ENCODE measurements at regions not wholly inside any gene's neighbourhood (a gene's known extent, or its start where the extent isn't known, plus 50 kb on each side); places are given as distances from the start of the nearest gene placed in this dataset.

DNA sequence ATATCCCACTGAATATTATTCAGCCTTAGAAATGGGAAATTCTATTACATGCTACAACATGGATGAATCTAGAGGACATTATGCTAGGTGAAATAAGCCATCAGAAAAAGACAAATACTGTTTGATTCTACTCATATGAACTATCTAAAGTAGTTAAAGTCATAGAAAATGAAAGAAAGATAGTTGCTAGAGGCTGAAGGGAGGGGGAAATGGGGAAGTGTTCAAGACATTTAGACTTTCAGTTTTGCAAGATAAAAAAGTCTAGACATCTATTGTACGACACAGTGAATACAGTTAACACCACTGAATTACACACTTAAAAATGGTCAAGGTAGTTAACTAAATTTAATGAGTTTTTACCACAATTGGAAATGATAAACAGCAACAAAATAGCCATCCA, 835.9 kb upstream of the CHAC2 start:
- peaks cover 0 to 7% (median 0%) of the 10 kb centered on the region in 4 experiments for H3K4me1 ChIP-seq (ENCODE audit: control extremely low read depth in 1 of 4, control insufficient read depth in 4 of 4, insufficient read depth in 4 of 4, low read length in 3 of 4)
- CTCF ChIA-PET = no interaction called here
- peak overlapping the region in 1 of 7 experiments; percentile 1 for H3K4me3 ChIP-seq (ENCODE audit: control insufficient read depth in 1 of 7, extremely low read depth in 1 of 7, insufficient read depth in 4 of 7, low read depth in 2 of 7, low read length in 6 of 7)
- no peak overlapping the region for H3K27ac ChIP-seq (ENCODE audit: insufficient read depth in 1 of 2, low read depth in 1 of 2, low read length in 2 of 2, poor library complexity in 1 of 2, severe bottlenecking in 2 of 2)
- no peaks in the 10 kb centered on the region for H3K36me3 ChIP-seq (ENCODE audit: control insufficient read depth in 4 of 4, insufficient read depth in 4 of 4, low read length in 3 of 4)
- DNase-seq = peak in 2 of 3 donors; percentile 18 to 21
- no peaks in the 10 kb centered on the region for H3K9me3 ChIP-seq (ENCODE audit: control extremely low read depth in 1 of 5, control insufficient read depth in 4 of 5, insufficient read depth in 2 of 5, low read depth in 1 of 5, low read length in 4 of 5)
- POLR2A ChIA-PET = no interaction called here
- no CpG with 5 or more reads among the region's 1 CpG for WGBS (ENCODE audit: insufficient coverage)
- no peaks in the 10 kb centered on the region for H3K27me3 ChIP-seq (replicated peaks in 2 of 5; ENCODE audit: control insufficient read depth in 4 of 5, insufficient read depth in 5 of 5, low read length in 4 of 5)

DNA sequence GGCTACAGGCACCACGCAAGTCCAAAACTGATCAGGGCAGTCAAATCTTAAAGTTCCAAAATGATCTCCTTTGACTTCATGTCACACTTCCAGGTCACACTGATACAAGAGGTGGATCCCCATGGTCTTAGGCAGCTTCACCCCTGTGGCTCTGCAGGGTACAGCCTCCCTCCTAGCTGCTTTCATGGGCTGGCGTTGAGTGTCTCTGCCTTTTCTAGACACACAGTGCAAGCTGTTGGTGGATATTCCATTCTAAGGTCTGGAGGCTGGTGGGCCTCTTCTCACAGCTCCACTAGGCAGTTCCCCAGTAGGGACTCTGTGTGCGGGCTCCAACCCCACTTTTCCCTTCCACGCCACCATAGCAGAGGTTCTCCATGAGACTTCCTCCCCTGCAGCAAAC, 838.2 kb upstream of the CHAC2 start:
- DNase-seq = no peak
- no peak overlapping the region for H3K27ac ChIP-seq (ENCODE audit: insufficient read depth in 1 of 2, low read depth in 1 of 2, low read length in 2 of 2, poor library complexity in 1 of 2, severe bottlenecking in 2 of 2)
- CTCF ChIA-PET = no interaction called here
- H3K36me3 ChIP-seq (ENCODE audit: control insufficient read depth in 4 of 4, insufficient read depth in 4 of 4, low read length in 3 of 4) = no peaks in the 10 kb centered on the region
- H3K27me3 ChIP-seq (replicated peaks in 2 of 5; ENCODE audit: control insufficient read depth in 4 of 5, insufficient read depth in 5 of 5, low read length in 4 of 5) = no peaks in the 10 kb centered on the region
- POLR2A ChIA-PET = no interaction called here
- H3K9me3 ChIP-seq (ENCODE audit: control extremely low read depth in 1 of 5, control insufficient read depth in 4 of 5, insufficient read depth in 2 of 5, low read depth in 1 of 5, low read length in 4 of 5) = no peaks in the 10 kb centered on the region
- H3K4me3 ChIP-seq (ENCODE audit: control insufficient read depth in 1 of 7, extremely low read depth in 1 of 7, insufficient read depth in 4 of 7, low read depth in 2 of 7, low read length in 6 of 7) = no peak overlapping the region
- no peaks in the 10 kb centered on the region for H3K4me1 ChIP-seq (ENCODE audit: control extremely low read depth in 1 of 4, control insufficient read depth in 4 of 4, insufficient read depth in 4 of 4, low read length in 3 of 4)
- 97% methylated on average over 3 of the region's 4 CpGs for WGBS (ENCODE audit: insufficient coverage)

DNA sequence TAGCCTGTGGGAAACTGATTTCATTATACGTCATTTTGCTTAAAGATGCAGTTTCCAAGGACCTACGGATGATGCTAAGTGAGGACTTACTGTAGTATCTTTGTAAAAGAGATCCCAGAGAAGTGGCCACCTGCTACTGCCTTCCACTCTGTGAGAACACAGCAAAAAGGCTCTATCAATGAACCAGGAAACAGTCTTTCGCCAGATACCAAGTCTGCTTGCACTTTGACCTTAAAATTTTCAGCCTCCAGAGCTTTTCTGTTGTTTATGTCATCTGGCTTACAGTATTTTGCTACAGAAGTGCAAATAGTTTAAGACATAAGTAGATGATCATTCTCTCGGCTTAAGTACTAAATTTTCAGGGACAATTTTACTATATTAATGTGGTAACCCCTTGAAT, 847.9 kb upstream of the CHAC2 start:
- H3K36me3 ChIP-seq (ENCODE audit: control insufficient read depth in 4 of 4, insufficient read depth in 4 of 4, low read length in 3 of 4) = no peaks in the 10 kb centered on the region
- no peak for DNase-seq
- ChIA-PET POLR2A (no interaction called here), CTCF (no interaction called here)
- H3K4me1 ChIP-seq (ENCODE audit: control extremely low read depth in 1 of 4, control insufficient read depth in 4 of 4, insufficient read depth in 4 of 4, low read length in 3 of 4) = no peaks in the 10 kb centered on the region
- H3K4me3 ChIP-seq (ENCODE audit: control insufficient read depth in 1 of 7, extremely low read depth in 1 of 7, insufficient read depth in 4 of 7, low read depth in 2 of 7, low read length in 6 of 7) = no peak overlapping the region
- H3K27ac ChIP-seq (ENCODE audit: insufficient read depth in 1 of 2, low read depth in 1 of 2, low read length in 2 of 2, poor library complexity in 1 of 2, severe bottlenecking in 2 of 2) = no peak overlapping the region
- no peaks in the 10 kb centered on the region for H3K9me3 ChIP-seq (ENCODE audit: control extremely low read depth in 1 of 5, control insufficient read depth in 4 of 5, insufficient read depth in 2 of 5, low read depth in 1 of 5, low read length in 4 of 5)
- peaks cover 0 to 2% (median 0%) of the 10 kb centered on the region in 5 experiments for H3K27me3 ChIP-seq (replicated peaks in 2 of 5; ENCODE audit: control insufficient read depth in 4 of 5, insufficient read depth in 5 of 5, low read length in 4 of 5)
- 91% methylated on average over 3 of the region's 4 CpGs for WGBS (ENCODE audit: insufficient coverage)

DNA sequence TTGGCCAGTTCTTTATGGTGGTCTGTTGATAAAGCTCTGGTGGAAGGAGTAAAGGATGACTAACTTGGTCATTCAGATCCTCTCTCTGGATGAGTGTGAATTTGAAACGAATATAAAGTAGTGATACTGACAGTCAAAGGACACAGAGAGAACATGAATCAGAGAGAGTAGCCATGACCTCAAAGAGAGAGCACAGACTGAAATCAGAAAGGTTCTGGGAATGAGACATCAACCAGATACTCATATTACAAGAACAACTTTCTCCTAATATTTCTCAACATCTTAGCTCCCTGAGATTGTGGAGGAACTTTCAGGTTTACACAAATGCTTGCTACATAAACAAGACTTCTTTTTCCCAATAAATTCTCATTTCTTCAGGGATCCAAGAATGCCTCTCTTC, 849.1 kb upstream of the CHAC2 start:
- WGBS (ENCODE audit: insufficient coverage) = no CpG with 5 or more reads among the region's 1 CpG

DNA sequence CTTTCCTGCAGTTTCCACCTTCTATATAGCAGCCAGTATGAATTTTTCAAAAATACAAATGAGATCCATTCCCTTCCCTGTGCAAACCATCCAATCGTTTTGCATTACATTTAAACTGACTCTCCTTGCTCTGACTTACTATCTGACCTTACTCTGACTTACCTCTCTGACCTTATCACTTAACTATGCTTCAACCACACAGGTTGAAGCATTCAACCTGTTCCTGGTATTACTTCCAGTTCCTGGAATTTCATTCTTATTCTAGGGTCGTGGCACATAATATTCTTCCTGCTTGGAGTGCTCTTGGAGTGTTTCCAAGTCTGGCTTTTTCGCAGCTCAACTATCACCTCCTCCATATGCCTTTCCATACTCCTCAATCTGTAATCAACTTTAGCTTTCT, 850.6 kb upstream of the CHAC2 start:
- Histone ChIP-seq H3K27ac (ENCODE audit: insufficient read depth in 1 of 2, low read depth in 1 of 2, low read length in 2 of 2, poor library complexity in 1 of 2, severe bottlenecking in 2 of 2) (no peak overlapping the region), H3K36me3 (ENCODE audit: control insufficient read depth in 4 of 4, insufficient read depth in 4 of 4, low read length in 3 of 4) (no peaks in the 10 kb centered on the region), H3K27me3 (replicated peaks in 2 of 5; ENCODE audit: control insufficient read depth in 4 of 5, insufficient read depth in 5 of 5, low read length in 4 of 5) (peaks cover 0 to 2% (median 0%) of the 10 kb centered on the region in 5 experiments), H3K4me3 (ENCODE audit: control insufficient read depth in 1 of 7, extremely low read depth in 1 of 7, insufficient read depth in 4 of 7, low read depth in 2 of 7, low read length in 6 of 7) (no peak overlapping the region), H3K9me3 (ENCODE audit: control extremely low read depth in 1 of 5, control insufficient read depth in 4 of 5, insufficient read depth in 2 of 5, low read depth in 1 of 5, low read length in 4 of 5) (no peaks in the 10 kb centered on the region), H3K4me1 (ENCODE audit: control extremely low read depth in 1 of 4, control insufficient read depth in 4 of 4, insufficient read depth in 4 of 4, low read length in 3 of 4) (no peaks in the 10 kb centered on the region)
- CTCF ChIA-PET = no interaction called here
- POLR2A ChIA-PET = no interaction called here
- no peak for DNase-seq
- 80% methylated on average over 3 of the region's 3 CpGs for WGBS (ENCODE audit: insufficient coverage)

More for the DNA sequence above, 849.1 kb upstream of the CHAC2 start:
- CTCF ChIA-PET = no interaction called here
- H3K27me3 ChIP-seq (replicated peaks in 2 of 5; ENCODE audit: control insufficient read depth in 4 of 5, insufficient read depth in 5 of 5, low read length in 4 of 5) = peaks cover 0 to 2% (median 0%) of the 10 kb centered on the region in 5 experiments
- no peak overlapping the region for H3K27ac ChIP-seq (ENCODE audit: insufficient read depth in 1 of 2, low read depth in 1 of 2, low read length in 2 of 2, poor library complexity in 1 of 2, severe bottlenecking in 2 of 2)
- no peaks in the 10 kb centered on the region for H3K9me3 ChIP-seq (ENCODE audit: control extremely low read depth in 1 of 5, control insufficient read depth in 4 of 5, insufficient read depth in 2 of 5, low read depth in 1 of 5, low read length in 4 of 5)
- DNase-seq = no peak
- POLR2A ChIA-PET = no interaction called here
- no peaks in the 10 kb centered on the region for H3K36me3 ChIP-seq (ENCODE audit: control insufficient read depth in 4 of 4, insufficient read depth in 4 of 4, low read length in 3 of 4)
- no peaks in the 10 kb centered on the region for H3K4me1 ChIP-seq (ENCODE audit: control extremely low read depth in 1 of 4, control insufficient read depth in 4 of 4, insufficient read depth in 4 of 4, low read length in 3 of 4)
- H3K4me3 ChIP-seq (ENCODE audit: control insufficient read depth in 1 of 7, extremely low read depth in 1 of 7, insufficient read depth in 4 of 7, low read depth in 2 of 7, low read length in 6 of 7) = no peak overlapping the region

DNA sequence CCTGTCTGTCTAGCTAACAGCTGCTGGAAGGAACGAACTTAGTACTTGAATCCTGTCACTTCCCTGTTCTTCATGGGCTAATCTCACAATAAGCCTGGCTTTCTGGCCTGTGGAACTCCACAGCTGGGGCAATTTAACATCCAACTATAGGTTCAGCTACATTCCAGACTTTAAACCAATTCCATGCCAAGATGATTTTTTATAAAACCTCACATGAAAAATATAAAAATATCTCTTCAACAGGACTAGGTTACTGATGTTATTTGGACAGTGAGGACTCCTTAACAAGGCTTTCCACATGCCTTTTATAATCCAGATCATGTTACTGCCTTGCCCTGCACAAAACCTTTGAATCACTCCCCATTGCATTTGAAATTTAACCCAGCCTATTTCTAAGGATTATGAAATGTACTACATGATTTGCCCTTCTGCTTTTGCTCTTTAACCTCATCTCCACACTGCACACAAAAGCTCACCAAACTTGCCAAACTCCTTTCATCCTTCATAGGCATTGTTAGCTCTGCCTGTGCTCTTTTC, 863.2 kb upstream of the CHAC2 start:
- WGBS (ENCODE audit: insufficient coverage) = 100% methylated on average over 1 of the region's 1 CpG
- Histone ChIP-seq H3K4me1 (ENCODE audit: control extremely low read depth in 1 of 4, control insufficient read depth in 4 of 4, insufficient read depth in 4 of 4, low read length in 3 of 4) (no peaks in the 10 kb centered on the region), H3K4me3 (ENCODE audit: control insufficient read depth in 1 of 7, extremely low read depth in 1 of 7, insufficient read depth in 4 of 7, low read depth in 2 of 7, low read length in 6 of 7) (no peak overlapping the region), H3K36me3 (ENCODE audit: control insufficient read depth in 4 of 4, insufficient read depth in 4 of 4, low read length in 3 of 4) (no peaks in the 10 kb centered on the region), H3K9me3 (ENCODE audit: control extremely low read depth in 1 of 5, control insufficient read depth in 4 of 5, insufficient read depth in 2 of 5, low read depth in 1 of 5, low read length in 4 of 5) (peaks cover 0 to 1% (median 0%) of the 10 kb centered on the region in 5 experiments), H3K27ac (ENCODE audit: insufficient read depth in 1 of 2, low read depth in 1 of 2, low read length in 2 of 2, poor library complexity in 1 of 2, severe bottlenecking in 2 of 2) (no peak overlapping the region), H3K27me3 (replicated peaks in 2 of 5; ENCODE audit: control insufficient read depth in 4 of 5, insufficient read depth in 5 of 5, low read length in 4 of 5) (no peaks in the 10 kb centered on the region)
- POLR2A ChIA-PET = no interaction called here
- DNase-seq = no peak
- CTCF ChIA-PET = no interaction called here

DNA sequence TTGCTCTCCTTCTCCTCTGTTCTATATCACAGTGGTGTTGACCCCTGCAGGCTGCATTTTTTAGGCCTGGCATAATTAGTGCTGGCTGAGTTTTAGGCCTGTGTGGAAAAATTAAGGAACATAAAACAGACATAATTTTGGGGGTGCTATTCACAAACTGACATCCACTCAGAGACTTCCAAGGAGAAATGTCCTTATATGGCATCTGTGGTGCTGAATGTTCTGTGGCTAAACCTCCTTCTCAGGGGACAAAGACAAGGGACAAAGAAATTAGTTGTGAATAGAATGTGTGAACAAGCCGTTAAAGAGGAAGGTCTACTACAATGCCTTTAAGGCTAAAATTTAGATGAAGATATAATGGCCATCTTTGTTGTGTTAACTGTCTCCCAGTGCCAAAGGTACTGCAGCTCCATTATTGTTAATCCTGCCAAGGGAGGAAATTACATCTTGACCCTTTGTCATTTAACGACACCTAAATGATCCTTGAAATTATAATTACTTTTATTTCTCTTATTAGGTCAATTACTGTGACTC, 870.0 kb upstream of the CHAC2 start:
- H3K4me1 ChIP-seq (ENCODE audit: control extremely low read depth in 1 of 4, control insufficient read depth in 4 of 4, insufficient read depth in 4 of 4, low read length in 3 of 4) = no peaks in the 10 kb centered on the region
- no peak for DNase-seq
- no peak overlapping the region for H3K27ac ChIP-seq (ENCODE audit: insufficient read depth in 1 of 2, low read depth in 1 of 2, low read length in 2 of 2, poor library complexity in 1 of 2, severe bottlenecking in 2 of 2)
- no peak overlapping the region for H3K4me3 ChIP-seq (ENCODE audit: control insufficient read depth in 1 of 7, extremely low read depth in 1 of 7, insufficient read depth in 4 of 7, low read depth in 2 of 7, low read length in 6 of 7)
- no peaks in the 10 kb centered on the region for H3K36me3 ChIP-seq (ENCODE audit: control insufficient read depth in 4 of 4, insufficient read depth in 4 of 4, low read length in 3 of 4)
- H3K9me3 ChIP-seq (ENCODE audit: control extremely low read depth in 1 of 5, control insufficient read depth in 4 of 5, insufficient read depth in 2 of 5, low read depth in 1 of 5, low read length in 4 of 5) = peaks cover 0 to 17% (median 0%) of the 10 kb centered on the region in 5 experiments
- ChIA-PET POLR2A (no interaction called here), CTCF (no interaction called here)
- H3K27me3 ChIP-seq (replicated peaks in 2 of 5; ENCODE audit: control insufficient read depth in 4 of 5, insufficient read depth in 5 of 5, low read length in 4 of 5) = no peaks in the 10 kb centered on the region
- WGBS (ENCODE audit: insufficient coverage) = 100% methylated on average over 1 of the region's 2 CpGs

Measured in common myeloid progenitor, CD34-positive (primary cell).